PC-3 (cell line): ENCODE measurements at regions not wholly inside any gene's neighbourhood (a gene's known extent, or its start where the extent isn't known, plus 50 kb on each side); places are given as distances from the start of the nearest gene placed in this dataset.

Experiments used
- ATAC-seq: fragments of 200-7000 bp; cut with Tn5 transposase; 2 replicates; pipeline ENCODE4 v1.9.1; 2020; ENCODE audit warnings: mild to moderate bottlenecking, moderate library complexity
- BruUV-seq: library from RNA; stranded (reverse); fragments of 400-500 nt; replicated peaks from 2 replicates; lab custom pipeline; 2021; lab: Mats Ljungman, UMichigan
- CTCF ChIA-PET: fragments of 300-600 bp; sonication (Branson Sonifier 250); formaldehyde crosslinking; loops from one replicate; lab custom pipeline; 2022; ENCODE audit warnings: antibody characterized with exemption; lab: Charles Lee
- POLR2A ChIA-PET: fragments of 300-600 bp; sonication (Branson Sonifier 250); formaldehyde crosslinking; loops from one replicate; lab custom pipeline; 2022; ENCODE audit warnings: antibody characterized with exemption; ENCODE audit not compliant: unreplicated experiment; lab: Charles Lee
- DNase-seq: peaks from one replicate; pipeline ENCODE4 v3.0.0-alpha.2; 2015
- H2AFZ ChIP-seq: fragments of 300-600 bp; sonication (generic); 2 replicates; pipeline ENCODE4 v1.6.0; 2016; ENCODE audit warnings: antibody characterized with exemption, low read length
- H3F3A ChIP-seq: fragments of 300-600 bp; sonication (generic); one replicate; pipeline ENCODE4 v1.6.0; 2017; ENCODE audit warnings: antibody characterized with exemption, low read length, control low read depth, mild to moderate bottlenecking; ENCODE audit not compliant: unreplicated experiment
- H3K27ac ChIP-seq: fragments of 300-600 bp; sonication (generic); 2 replicates; pipeline ENCODE4 v1.5.1; 2016; ENCODE audit warnings: mild to moderate bottlenecking, low read length
- H3K27me3 ChIP-seq: fragments of 300-600 bp; sonication (generic); 2 replicates; pipeline ENCODE4 v1.6.1; 2016; ENCODE audit warnings: low read length, mixed read lengths
- H3K36me3 ChIP-seq: fragments of 300-600 bp; sonication (generic); 2 replicates; pipeline ENCODE4 v1.6.1; 2016; ENCODE audit warnings: low read depth, mixed run types, low read length, mixed read lengths
- H3K4me1 ChIP-seq: fragments of 300-600 bp; sonication (generic); 2 replicates; pipeline ENCODE4 v1.5.1; 2016; ENCODE audit warnings: low read length; ENCODE audit not compliant: insufficient read depth
- H3K4me2 ChIP-seq: fragments of 300-600 bp; sonication (generic); 2 replicates; pipeline ENCODE4 v1.6.0; 2016; ENCODE audit warnings: low read length
- H3K4me3 ChIP-seq: fragments of 300-600 bp; sonication (generic); 2 replicates; pipeline ENCODE4 v1.5.1; 2016; ENCODE audit warnings: mild to moderate bottlenecking, low read length, mixed read lengths
- H3K79me2 ChIP-seq: fragments of 300-600 bp; sonication (generic); 2 replicates; pipeline ENCODE4 v1.6.1; 2017; ENCODE audit warnings: low read length, mixed read lengths
- H3K9ac ChIP-seq: fragments of 300-600 bp; sonication (generic); 2 replicates; pipeline ENCODE4 v1.6.0; 2016; ENCODE audit warnings: mild to moderate bottlenecking, low read length
- H3K9me2 ChIP-seq: fragments of 300-600 bp; sonication (generic); replicated peaks from 2 replicates; pipeline ENCODE4 v1.6.1; 2016; ENCODE audit warnings: mixed run types, low read length, mixed read lengths
- H3K9me3 ChIP-seq: fragments of 300-600 bp; sonication (generic); 2 replicates; pipeline ENCODE4 v1.6.1; 2016; ENCODE audit warnings: low read length, mixed read lengths
- H4K20me1 ChIP-seq: fragments of 300-600 bp; sonication (generic); 2 replicates; pipeline ENCODE4 v1.6.1; 2016; ENCODE audit warnings: low read length, mixed read lengths
- EZH2 ChIP-seq: fragments of 300-600 bp; sonication (generic); IDR thresholded peaks from one replicate; pipeline ENCODE4 v1.6.1; 2017; ENCODE audit warnings: antibody characterized with exemption, mild to moderate bottlenecking, low read length; ENCODE audit not compliant: unreplicated experiment
- EZH2phosphoT487 ChIP-seq: fragments of 300-600 bp; sonication (generic); IDR thresholded peaks from 2 replicates; pipeline ENCODE4 v1.6.1; 2018; ENCODE audit warnings: mild to moderate bottlenecking, antibody characterized with exemption, low read length, borderline replicate concordance
- intact Hi-C: fragments of 100-400 bp; cut with micrococcal nuclease; formaldehyde crosslinking; loops from 2 replicates; pipeline ENCODE4 v1.9.0; 2023
- TF ChIP-seq, protein P1 (sequence below): fragments of 300-600 bp; sonication (generic); conservative IDR thresholded peaks from 2 replicates; pipeline ENCODE4 v1.5.1; 2017; ENCODE audit warnings: antibody characterized with exemption, low read depth, mild to moderate bottlenecking, low read length

DNA sequence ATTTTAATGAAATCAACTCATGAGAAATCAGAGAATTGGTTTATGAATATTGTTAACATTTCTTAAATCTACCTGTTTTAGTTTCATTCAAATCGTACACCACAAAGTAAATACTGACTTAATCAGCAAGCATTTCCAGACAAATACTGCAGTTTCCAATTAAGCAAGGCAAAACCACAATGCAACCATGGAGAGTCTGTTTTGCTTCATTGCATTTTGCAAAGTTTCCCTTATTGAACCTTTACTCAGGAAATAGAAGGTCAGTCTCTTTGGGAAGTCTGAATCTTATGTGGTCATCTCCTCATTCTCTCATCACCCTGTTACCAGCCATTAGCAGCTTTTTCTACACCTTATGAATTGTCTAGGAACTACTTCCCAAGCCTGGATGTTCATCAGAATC lies 400.5 kb downstream of the IPMK start:
- no peaks in the 10 kb centered on the region for H3K36me3 ChIP-seq
- H3F3A ChIP-seq = no peaks in the 10 kb centered on the region
- POLR2A ChIA-PET = no interaction called here
- H3K4me3 ChIP-seq = no peak overlapping the region
- H3K27ac ChIP-seq = peak overlapping the region; percentile 47
- no peaks in the 10 kb centered on the region for H4K20me1 ChIP-seq
- DNase-seq = peak; percentile 82
- no TSS peak for BruUV-seq
- peak; percentile 85 for ATAC-seq
- H3K27me3 ChIP-seq = no peaks in the 10 kb centered on the region
- TF ChIP-seq EZH2phosphoT487 (no peak), EZH2 (no peak)
- TF ChIP-seq, protein P1, sequence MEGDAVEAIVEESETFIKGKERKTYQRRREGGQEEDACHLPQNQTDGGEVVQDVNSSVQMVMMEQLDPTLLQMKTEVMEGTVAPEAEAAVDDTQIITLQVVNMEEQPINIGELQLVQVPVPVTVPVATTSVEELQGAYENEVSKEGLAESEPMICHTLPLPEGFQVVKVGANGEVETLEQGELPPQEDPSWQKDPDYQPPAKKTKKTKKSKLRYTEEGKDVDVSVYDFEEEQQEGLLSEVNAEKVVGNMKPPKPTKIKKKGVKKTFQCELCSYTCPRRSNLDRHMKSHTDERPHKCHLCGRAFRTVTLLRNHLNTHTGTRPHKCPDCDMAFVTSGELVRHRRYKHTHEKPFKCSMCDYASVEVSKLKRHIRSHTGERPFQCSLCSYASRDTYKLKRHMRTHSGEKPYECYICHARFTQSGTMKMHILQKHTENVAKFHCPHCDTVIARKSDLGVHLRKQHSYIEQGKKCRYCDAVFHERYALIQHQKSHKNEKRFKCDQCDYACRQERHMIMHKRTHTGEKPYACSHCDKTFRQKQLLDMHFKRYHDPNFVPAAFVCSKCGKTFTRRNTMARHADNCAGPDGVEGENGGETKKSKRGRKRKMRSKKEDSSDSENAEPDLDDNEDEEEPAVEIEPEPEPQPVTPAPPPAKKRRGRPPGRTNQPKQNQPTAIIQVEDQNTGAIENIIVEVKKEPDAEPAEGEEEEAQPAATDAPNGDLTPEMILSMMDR = no peak
- H2AFZ ChIP-seq = no peak overlapping the region
- H3K9ac ChIP-seq = no peak overlapping the region
- no peaks in the 10 kb centered on the region for H3K79me2 ChIP-seq
- H3K9me2 ChIP-seq = no peaks in the 10 kb centered on the region
- H3K4me1 ChIP-seq = peaks cover 37% of the 10 kb centered on the region
- H3K9me3 ChIP-seq = no peaks in the 10 kb centered on the region
- H3K4me2 ChIP-seq = peak overlapping the region; percentile 13
- intact Hi-C loops = loop anchor here (1.0 to 5.0 kb wide), 5 partner anchors 11 to 177 kb away; no protein-coding TSS in a partner anchor
- CTCF ChIA-PET = interaction anchor here (0.6 kb wide), 1 partner anchor 19 kb away, joined by 4 read pairs; no protein-coding TSS in a partner anchor

DNA sequence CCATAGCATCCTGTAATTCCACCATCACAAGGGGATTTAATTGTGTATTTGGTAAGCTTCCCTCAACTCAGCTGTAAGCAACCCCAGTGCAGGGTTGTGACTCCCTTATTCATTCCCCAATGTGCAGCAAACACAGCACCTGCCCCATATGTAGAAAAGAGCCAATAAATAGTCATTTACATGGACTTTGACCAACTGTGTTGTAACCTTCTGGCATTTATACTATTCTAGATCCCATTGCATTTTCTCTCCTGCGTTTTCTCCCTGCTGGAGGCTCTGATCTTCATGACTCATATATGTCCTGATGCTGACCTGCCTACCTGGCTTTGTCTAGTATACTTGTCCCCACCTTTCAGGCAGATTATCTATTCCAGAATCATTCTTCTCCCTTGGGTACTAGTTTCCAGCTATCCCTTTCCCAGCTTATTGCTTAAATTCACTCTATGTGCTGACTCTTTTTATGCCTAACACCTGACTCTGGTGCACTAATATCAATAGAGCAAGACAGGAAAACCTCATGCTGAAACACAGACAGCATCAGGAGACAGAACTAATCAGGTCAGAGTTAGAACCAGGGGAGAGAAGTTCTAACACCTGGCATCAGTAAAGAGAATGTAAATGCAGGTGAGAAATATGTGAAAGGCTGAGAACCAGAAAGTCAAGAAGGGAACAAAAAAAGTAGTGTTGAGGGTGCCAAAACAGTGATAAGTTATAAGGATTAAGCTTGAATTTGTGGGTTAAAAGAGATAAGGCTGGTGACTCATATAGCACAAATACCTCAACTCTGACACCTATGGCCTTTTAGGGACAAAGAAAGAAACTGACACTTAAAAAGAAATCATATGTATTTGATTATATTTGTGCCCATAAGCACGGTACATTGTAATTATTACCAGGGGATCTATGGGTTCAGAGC lies 402.7 kb downstream of the IPMK start:
- H3K4me2 ChIP-seq = peak overlapping the region; percentile 47
- H3K4me3 ChIP-seq = no peak overlapping the region
- H3K27me3 ChIP-seq = no peaks in the 10 kb centered on the region
- DNase-seq = peak; percentile 77
- no TSS peak for BruUV-seq
- ChIA-PET CTCF (no interaction called here), POLR2A (no interaction called here)
- TF ChIP-seq, protein P1 = no peak
- no peak for TF ChIP-seq EZH2
- no peak for TF ChIP-seq EZH2phosphoT487
- ATAC-seq = peak; percentile 48
- H4K20me1 ChIP-seq = no peaks in the 10 kb centered on the region
- H3K9me2 ChIP-seq = no peaks in the 10 kb centered on the region
- H3K9ac ChIP-seq = no peak overlapping the region
- peaks cover 37% of the 10 kb centered on the region for H3K4me1 ChIP-seq
- H3F3A ChIP-seq = no peaks in the 10 kb centered on the region
- H2AFZ ChIP-seq = no peak overlapping the region
- 0 out of 2 replicates have a peak overlapping the region, but pooled peaks have one; percentile 4 for H3K27ac ChIP-seq
- intact Hi-C loops = loop anchor here (5.0 kb wide), 1 partner anchor 52 kb away; no protein-coding TSS in a partner anchor
- H3K36me3 ChIP-seq = no peaks in the 10 kb centered on the region
- no peaks in the 10 kb centered on the region for H3K79me2 ChIP-seq
- H3K9me3 ChIP-seq = no peaks in the 10 kb centered on the region
